EL (cell line): ENCODE measurements at regions not wholly inside any gene's neighbourhood (a gene's known extent, or its start where the extent isn't known, plus 50 kb on each side); places are given as distances from the start of the nearest gene placed in this dataset.

Experiments
- DNase-seq: peaks from one replicate; pipeline ENCODE4 v3.0.0-alpha.2; 2016

DNA sequence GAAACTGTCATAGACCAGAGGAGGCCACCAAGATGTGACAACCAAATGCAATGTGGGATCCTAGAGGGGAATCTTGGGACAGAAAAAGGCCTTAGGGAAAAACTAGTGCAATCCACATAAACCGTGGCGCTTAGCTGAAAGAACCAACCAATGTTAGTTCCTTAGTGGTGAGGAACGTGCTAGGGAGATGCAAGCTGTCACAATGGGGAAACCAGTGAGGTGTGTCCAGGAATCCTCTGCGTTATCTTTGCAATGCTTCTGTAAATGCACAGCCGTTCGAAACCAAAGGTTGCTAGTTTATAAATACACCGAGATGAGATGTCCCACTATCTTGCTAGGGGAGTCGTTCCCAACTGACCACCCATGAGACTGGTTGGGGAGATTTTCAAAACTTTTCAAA lies 157.0 kb upstream of the ID2 start:
- DNase-seq, result no peak

DNA sequence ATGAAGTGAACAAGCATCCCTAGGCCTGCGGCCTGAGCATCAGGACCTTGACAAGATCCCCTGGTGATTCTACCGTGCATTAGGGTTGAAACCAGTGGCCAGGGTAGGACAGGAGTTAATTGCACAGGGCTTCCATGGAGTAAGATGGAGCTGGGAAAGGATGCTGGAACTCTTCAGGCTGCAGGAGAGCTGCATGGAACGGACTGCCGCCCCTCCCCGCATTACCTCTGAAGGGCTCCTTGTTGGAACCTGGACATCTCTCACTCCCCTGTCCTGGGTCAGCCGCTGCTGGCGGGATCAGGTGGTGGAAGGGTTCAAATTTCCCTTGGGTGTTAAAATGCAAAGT lies 156.6 kb upstream of the ID2 start:
- no peak for DNase-seq

DNA sequence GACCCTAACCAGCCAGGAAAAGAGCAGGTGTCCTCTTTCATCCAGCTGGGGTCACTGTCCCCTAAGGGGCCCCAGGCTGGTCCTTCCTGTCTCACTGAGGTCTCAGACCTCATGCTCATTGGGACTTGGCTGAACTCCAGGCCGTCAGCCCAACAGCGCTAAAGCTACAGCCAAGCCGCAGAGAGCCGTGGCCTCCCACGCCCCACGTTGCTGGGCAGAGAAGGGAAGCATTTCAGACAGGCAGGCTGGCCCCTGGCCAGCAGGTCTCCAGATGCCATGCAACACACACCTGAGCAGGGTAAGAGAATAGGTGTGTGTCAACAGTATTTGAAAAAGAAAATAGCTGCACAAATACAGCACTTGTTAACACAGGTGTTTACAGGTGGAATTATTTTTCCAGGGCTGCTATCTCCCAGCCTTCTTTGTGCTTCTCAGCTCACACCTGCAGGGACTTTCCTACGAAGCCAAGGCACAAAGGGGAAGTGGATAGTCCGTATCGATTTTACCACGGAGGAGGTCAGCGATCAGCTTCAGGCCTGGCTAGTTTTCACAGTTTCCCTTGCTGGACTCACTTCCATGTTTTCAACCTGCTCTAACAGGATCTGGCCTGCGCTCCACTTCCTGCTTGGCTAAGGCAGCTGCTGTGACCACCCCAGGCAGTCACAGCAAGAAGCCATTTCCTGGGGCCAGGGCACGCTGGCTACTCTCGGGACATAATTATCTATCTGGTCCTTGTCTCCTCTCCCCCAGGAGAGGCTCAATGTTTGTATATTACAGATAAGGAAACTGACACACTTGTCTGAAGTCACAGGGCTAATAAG lies 156.1 kb upstream of the ID2 start:
- peak; percentile 5 for DNase-seq

DNA sequence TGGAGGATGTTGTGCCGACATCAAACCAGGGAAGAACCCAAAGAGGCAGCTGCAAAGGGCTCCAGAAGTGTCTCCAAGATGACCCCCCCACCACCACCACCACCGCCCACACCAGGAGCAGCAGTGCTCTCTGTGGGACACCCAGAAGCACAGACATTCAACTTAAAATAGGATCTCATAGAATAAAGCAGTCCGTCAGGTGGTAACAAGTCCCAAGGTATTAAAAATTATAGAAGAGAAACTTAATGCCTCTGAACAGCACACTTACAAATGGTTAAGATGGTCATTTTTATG lies 155.5 kb upstream of the ID2 start:
- DNase-seq, result no peak

DNA sequence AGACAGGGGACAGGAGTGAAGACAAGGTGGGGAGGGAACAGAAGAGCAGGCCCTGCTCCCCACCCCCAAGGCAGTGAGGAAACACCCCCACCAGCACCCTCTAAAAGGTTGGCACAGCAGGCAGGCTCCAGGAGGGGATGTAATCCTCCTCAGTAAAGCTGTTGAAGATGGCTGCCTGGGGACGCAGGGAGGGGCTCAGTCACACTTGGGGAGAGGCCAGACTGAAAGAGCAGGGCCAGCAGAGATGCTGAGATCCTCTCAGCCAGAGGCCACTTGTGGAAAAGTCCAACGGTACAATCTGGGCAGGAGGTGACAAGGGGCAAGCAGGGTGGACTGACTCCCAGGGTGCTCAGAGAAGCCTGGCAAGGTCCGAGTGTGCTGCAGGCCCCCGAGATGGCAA lies 154.8 kb upstream of the ID2 start:
- no peak for DNase-seq

DNA sequence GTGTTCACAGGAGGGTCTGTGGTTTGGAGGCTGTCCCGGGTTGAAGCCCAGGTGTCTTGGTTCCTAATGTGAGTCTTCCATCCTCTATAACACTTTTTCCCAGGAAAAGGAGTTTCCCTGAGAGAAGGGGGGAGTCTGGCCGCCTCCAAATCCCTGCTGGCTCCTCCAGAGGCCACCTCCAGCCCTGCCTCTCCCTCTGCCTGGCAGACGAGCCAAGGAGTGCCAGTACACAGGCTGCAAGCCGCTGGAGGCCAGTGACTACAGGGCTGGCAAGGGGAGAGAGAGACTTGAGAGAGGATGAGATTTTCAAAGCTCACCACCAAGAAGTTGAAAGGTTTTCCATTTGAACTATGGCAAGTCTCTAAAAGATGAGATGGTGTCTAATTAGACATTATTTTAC lies 154.2 kb upstream of the ID2 start:
- no peak for DNase-seq

DNA sequence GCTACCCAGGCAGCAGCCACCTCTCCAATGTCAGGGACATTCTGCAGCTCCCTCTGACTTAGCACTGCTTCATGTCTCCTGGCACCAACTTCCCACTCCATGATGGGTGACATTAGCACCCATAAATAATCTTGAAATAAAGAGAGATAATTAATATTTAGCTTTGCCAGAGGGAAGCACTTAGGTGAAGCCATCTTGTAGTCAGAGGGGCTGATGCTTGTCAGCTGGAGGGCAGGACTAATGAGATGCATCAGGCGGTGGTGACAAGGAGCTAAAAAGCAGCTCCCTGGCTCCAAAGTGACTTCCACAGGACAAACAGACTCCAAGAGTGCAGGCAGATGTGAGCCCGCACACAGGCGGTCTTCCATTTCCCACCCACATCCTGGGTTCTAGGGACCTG lies 153.0 kb upstream of the ID2 start:
- DNase-seq, result no peak

DNA sequence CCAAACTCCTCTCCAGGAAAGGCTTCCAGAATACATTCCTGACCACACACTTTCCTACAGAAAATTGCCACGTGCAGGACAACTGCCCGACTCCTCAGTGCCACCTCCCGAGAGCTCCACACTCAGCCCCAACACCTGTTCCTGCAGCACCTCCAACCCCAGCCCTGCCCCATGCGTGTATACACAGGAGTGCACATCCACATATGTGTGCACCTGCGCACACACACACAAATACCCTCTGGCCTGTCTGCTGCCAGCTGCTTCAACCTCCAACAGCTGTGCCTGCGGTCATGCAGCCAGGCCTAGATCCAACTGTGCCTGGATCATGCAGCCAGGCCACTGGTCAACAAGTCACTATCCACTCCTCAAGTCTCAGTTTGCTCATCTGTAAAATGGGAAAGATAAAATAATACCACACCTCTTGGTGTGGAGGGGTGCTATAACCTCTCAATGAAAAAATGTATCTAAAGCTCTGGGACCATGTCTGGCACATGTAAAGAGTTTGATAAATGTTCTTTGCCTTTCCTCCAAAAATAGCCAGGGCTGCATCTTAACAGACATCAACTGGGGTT lies 152.1 kb upstream of the ID2 start:
- no peak for DNase-seq

DNA sequence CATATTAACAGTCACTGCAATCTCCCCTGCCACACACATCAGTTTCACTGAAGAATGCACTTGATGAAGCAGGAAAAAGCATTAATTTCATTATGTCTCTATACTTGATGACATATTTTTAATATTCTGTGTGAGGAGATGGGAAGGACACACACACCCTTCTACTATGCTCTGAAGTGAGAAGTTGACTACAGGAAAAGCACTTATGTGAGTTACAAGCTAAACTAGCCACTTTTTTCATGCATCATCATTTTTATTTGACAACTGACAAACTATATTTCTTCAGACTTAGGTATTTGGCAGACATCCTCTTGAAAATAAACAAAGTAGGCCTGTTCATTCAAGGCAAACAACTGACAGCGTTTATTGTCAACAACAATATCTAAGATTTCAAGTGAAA lies 150.4 kb upstream of the ID2 start:
- no peak for DNase-seq

DNA sequence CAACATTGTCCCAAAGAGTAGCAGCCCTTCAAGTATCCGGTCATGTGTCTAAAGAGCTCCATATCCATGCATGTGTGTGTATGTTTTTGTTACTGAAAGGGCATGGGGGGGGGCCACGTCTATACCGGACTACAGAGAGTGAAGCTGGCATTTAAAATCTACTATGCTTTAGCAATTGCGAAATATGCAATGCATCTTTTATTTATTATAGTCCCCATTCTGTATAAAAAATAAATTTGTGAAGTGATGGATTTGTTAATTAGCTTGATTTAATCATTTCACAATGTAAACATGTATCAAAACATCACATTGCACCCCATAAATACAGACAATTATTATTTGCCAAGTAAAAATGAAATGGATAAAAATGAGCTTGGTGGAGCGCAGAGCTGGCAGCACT lies 149.4 kb upstream of the ID2 start:
- DNase-seq, result no peak

DNA sequence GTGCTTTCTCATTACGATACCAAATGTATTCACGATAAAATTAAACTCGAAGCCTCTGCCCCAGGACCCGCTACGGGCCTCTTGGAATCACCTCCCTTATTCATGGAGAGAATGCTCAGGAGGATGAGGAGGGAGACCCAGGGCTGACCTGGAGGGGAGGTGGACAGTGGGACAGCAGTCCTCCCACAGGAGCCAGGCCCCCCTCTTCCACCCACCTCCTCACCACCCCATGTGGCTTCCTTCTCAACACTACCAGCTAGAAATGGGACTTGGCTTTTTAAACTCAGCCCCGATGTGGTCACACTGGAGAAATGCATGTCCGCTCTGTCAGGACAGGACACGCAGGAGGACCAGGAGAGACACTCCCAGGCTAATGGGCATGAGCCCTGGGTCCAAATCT lies 147.9 kb upstream of the ID2 start:
- DNase-seq, result no peak

DNA sequence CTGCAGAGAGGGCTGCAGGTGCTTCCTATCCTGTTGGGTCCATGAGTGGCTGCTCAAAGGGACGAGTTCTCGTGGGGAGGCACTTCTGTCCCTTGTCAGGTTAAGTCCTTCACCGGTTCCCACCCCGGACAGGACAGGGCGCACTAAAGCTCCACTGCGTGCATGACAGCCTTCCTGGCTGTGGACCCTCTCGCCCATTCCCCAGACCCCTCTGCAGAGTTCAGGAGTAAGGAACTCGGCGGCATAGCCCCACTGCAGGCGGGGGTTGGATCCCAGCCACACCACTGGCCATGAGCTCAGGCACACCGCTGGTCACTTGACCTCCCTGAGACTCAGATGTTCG lies 147.5 kb upstream of the ID2 start:
- no peak for DNase-seq

DNA sequence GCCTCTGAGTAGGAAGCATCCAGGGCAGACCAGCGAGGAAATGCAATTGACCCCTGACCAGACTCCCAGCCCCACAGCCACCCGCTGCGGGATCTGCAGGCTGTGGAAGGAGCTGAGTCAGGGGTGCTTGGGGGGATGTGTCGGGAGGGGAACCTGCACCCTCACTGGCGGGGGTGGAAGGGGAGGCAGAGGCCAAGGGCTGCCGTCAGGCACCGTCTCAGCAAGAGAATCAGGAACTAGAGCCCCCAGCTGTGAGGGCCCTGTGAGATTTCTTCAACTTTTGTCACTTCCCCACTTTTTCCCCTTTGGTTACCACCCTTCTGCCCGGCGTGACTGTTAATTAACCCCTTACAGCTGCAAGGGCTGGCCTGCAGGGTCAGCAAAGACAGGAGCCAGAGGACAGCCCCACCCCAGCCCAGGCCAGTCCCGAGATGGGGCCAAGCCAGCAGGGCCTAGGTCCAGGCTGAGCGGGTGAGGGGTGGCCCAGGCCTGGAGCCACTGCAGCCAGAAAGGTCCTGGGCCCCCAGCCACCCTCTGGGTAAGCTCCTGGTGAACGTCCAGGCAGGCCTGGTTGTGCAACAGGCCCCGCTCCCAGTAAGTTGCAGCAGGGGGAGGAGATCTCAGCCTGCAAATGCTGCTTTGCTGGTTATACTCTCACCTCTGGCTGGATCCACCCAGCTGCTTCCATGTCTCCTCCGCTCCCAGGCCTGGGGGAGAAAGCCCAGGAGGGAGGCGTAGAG lies 147.0 kb upstream of the ID2 start:
- DNase-seq, result no peak

DNA sequence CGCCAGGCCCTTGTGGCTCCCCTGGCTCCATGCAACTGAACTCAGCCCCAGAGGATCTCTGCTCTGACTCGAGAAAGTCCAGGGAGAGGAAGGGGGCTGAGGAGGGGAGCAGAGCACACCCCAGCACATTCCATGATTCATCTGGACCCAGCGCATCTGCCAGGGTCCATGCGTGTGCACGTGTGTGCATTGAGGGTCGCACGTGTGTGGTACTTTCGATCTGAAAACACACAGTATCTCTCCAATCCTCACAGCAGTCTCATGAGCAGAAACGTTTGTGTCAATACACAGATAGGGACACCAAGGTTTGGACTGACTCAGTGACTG lies 146.4 kb upstream of the ID2 start:
- DNase-seq, result no peak

DNA sequence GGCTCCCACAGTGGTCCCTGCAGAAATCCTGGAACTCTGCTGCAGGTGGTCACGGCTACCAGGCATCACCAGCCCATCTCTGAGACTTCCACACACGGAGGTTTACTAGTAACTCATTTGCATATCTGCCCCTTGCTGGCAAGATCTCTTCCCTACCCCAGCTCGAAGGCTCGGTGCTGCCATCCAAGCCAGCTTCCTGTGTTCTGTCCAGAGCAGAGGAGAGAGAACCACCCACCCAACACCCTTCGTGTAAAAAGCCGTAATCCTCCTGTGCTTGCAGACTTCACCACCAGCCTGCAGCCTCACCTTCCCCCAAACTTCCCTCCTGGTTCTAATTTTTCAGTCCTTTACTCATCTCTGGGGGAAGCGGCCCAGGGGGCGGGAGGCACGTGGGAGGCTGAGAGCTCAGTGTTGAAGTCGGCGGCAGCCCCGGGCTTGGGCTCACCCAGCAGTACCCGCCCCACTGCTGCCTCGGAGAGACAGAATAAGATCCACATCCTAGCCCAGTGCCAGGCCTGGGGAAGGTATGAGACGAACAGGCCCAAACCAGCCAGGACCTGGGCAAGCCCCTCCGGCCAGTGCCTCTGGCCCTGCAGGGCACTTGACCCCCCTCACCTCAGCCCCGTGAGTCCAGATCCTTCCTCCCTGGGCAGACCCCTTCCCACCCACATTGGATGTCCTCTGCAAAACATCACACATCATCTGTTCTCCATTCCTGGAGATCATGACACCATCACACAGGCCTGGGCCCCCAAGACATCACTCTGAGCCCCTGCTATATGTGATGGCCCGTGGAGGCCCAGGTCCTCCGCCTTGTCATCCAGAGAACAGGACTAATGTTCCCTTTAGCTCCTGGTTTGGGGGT lies 145.8 kb upstream of the ID2 start:
- DNase-seq, result no peak

DNA sequence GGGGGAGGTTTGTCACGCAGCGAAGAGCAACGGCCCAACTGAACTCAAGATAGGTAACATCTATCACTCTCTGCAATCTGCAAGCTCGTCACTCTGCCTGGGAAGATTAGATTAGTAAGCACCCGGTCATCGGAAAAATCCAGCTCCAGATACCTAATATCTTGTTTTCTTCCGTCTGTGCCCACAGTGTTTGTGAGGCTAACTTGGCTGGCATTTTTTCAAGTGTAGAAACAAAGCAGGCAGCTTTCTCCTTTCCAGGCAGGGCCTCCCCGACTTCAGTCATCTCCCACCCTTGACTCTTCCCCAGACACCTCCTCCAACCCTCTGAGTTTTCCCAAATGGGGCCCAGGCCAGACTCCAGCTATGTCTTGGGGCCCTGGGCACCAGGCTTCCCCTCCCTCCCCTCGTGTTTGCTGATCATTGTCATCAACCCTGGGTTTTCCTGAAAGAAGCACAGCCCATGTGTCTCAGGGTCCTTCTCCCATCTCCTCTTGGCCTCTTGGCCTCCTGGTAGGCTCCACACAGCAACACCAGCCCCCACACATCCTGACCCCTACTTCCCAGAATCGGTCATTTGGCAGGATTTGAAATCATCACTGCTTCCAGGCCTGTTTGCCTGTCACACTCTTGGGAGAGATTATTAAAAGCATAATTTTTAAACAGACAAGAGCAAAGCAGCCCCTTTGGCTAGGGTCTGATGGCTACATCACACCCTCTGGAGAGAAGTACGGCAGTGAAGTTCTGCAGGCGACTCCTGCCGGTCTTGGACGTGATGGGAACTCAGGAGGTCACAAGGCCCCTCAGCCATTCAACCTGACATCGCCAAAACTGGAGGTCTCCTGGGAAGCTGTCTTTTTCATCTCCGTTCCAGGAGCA lies 144.9 kb upstream of the ID2 start:
- no peak for DNase-seq

DNA sequence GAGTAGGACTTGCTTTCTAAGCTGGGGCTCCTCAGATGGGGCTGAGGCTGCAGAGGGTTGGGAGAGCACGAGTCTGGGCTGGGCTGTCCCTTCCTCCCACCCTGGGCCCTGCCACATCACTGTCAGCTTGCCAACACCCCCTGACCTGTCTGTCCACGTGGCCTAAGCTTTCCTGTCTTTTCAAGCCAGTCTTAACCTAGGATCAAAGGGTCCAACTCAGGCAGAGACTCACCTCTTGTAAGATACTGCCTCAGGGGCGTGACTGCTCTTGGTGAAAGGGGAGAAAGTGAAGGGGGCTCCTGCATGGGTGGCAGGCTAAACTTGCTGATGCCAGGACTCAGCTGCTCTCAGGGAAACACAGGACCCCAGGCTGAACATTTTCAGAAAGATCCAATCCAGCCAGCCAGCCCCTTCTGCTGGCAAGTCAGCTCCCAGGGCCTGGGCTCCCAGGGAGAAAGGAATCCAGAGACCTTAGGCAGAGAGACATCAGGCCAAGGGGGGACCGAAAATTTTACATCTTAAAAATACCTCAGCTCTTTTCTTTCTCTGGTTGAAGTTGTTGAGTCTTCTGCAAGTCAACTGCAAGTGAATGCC lies 144.2 kb upstream of the ID2 start:
- no peak for DNase-seq

DNA sequence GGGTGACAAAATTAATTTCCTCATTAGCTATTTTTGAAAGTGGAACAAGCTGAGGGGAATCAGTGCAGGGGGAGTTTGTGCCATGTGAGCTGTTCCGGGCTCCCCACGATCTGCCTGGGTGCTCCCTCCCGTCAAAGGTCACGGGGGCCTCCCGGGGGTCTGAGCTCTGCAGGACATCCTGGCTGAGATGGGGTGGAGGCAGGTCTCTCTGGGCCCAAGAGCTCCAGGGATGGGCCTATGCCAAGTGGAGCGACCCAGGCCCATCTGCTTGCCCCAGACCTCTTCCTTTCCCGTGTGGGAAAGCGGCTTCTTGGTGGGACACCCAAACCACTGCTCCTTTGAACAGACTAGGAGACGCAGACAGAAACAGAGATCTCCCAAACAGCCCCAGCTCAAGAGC lies 143.3 kb upstream of the ID2 start:
- no peak for DNase-seq

DNA sequence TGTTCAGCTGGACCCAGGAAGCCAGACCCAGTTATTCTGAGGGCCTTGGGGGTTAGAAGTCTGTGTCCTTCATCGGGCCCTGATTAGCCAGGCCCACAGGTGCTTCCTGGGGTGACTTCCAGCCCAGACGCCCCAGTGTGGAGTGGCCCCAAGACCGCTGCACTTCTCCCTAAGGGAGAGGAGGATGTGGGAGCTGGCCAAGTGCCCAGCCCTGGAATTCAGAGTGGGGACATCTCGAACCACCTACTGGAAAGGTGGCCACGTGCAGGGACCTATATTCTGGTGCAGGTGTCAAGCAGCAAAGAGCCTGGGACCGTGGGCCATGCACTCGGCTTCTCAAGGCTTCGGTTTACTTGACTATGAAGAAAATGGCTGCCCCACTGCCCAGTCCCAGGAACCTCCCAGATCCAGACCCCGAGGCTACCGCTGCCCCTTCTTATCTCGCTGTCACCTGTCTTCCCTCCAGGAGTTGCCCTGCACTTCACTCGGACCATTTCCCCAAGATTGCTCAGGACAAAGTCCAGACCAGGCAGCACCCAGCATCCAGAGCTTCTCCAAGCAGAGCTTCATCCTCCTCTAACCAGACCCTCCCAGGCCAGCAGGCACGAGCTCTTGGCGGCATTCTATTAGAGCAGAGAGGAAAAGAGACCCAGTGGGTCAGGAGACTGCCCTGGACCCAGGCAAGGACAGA lies 142.8 kb upstream of the ID2 start:
- no peak for DNase-seq

DNA sequence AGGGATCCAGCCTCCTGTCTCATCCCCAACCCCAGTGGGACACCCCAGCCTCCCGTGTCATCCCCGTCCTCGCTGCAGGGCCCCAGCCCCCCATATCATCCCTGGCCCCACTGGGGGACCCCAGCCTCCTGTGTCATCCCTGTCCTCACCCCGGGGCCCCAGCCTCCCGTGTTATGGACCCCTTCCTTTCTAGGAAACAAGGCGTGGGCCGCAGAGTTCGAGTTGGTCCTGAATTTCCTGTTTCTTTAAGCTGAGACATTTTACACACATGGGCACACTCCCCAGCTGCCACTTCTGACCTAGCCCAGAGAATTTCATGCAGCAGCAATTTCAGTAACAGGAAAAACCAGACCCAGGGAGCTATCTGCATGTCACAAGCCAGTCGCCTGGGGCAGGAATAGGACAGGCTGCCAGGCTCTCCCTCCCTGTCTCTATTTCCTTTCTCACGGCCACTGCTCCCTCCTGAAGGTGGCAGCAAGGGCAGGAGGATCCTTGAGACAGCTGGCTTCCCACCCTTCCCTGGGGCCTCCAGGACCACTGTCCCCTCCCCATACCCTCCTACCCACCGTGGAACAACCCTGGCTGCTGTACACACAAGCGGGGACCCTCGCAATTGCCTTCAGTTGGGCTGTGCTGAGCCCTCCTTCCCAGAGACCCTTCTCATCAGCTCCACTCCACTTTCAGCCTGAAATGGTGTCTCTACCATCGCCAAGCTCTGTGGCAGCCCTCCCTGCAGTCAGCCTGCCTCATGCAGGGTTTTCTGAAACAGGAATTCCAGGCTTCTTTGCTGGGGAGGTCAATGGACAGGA lies 141.9 kb upstream of the ID2 start:
- DNase-seq, result no peak

DNA sequence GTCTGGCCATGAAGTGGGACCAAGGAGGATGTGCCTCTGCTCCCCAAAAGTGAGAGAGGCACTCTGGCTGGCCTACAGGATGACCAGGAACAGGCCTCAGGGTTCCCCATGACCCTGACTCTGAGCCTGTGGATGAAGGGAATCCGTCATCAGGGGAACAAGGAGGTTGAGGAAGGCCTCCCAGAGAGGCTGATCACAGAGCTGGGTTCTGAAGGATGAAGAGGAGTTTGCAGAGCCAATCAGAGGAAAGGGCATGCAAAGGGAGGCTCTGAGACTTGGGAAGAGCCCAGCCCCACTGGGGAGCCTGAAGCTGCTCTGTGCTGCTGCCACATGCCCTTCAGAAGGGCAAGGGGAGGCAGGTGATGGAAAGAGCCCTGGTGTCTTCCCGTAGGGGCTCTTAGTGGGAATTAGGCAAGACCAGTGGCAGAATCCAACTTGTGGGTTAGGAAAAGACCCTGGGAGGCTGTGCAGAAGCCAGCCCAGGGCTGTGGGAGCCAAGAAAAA lies 141.3 kb upstream of the ID2 start:
- DNase-seq, result no peak
